ENCODE measurements at regions not wholly inside any gene's neighbourhood (a gene's known extent, or its start where the extent isn't known, plus 50 kb on each side); places are given as distances from the start of the nearest gene placed in this dataset.

- ChIA-PET CTCF (no interaction called here), POLR2A (ENCODE audit: unreplicated experiment) (no interaction called here)
- no peaks in the 10 kb centered on the region for H3K79me2 ChIP-seq (ENCODE audit: low read depth)
- no peak overlapping the region for H2AFZ ChIP-seq
- no peaks in the 10 kb centered on the region for H3F3A ChIP-seq (ENCODE audit: insufficient read depth, low read depth)
- no peaks in the 10 kb centered on the region; the same call in 1 of the 2 replicates for H3K9me2 ChIP-seq (ENCODE audit: insufficient read depth)
- no peaks in the 10 kb centered on the region for H4K20me1 ChIP-seq (ENCODE audit: insufficient read depth)
- H3K4me1 ChIP-seq (replicated peaks; ENCODE audit: insufficient read depth) = no peaks in the 10 kb centered on the region
- H3K36me3 ChIP-seq (ENCODE audit: low read depth) = no peaks in the 10 kb centered on the region
- DNase-seq = no peak
- no peaks in the 10 kb centered on the region for H3K9me3 ChIP-seq (ENCODE audit: insufficient read depth, low read depth)
- no TSS peak for BruUV-seq (replicated peaks)
- intact Hi-C loops (cut with micrococcal nuclease; ENCODE audit: unreplicated experiment) = no loop called here
- no peak for TF ChIP-seq CTCF (conservative IDR thresholded peaks at IDR 0.05)
- no peak for TF ChIP-seq EZH2 (IDR thresholded peaks at IDR 0.05; ENCODE audit: low read depth)
- no peak overlapping the region for H3K27ac ChIP-seq
- no peak overlapping the region for H3K4me2 ChIP-seq
- no peak overlapping the region for H3K4me3 ChIP-seq
- H3K27me3 ChIP-seq (ENCODE audit: insufficient read depth, low read depth) = no peaks in the 10 kb centered on the region
Measured at GRCh38 chr5:111655169-111655924, 101.6 kb downstream of the NREP start.

GRCh38 chr5:111653408-111653807 is 103.6 kb downstream of the NREP start:
- no peak for DNase-seq
- H3K27ac ChIP-seq = no peak overlapping the region
- ChIA-PET CTCF (no interaction called here), POLR2A (ENCODE audit: unreplicated experiment) (no interaction called here)
- BruUV-seq (replicated peaks) = no TSS peak
- H3K4me2 ChIP-seq = no peak overlapping the region
- no peaks in the 10 kb centered on the region for H3K27me3 ChIP-seq (ENCODE audit: insufficient read depth, low read depth)
- H3K79me2 ChIP-seq (ENCODE audit: low read depth) = no peaks in the 10 kb centered on the region
- H3K9me2 ChIP-seq (ENCODE audit: insufficient read depth) = no peaks in the 10 kb centered on the region; the same call in 1 of the 2 replicates
- H3K9me3 ChIP-seq (ENCODE audit: insufficient read depth, low read depth) = no peaks in the 10 kb centered on the region
- H3K4me3 ChIP-seq = no peak overlapping the region
- intact Hi-C loops (cut with micrococcal nuclease; ENCODE audit: unreplicated experiment) = no loop called here
- no peaks in the 10 kb centered on the region for H3F3A ChIP-seq (ENCODE audit: insufficient read depth, low read depth)
- no peaks in the 10 kb centered on the region for H4K20me1 ChIP-seq (ENCODE audit: insufficient read depth)
- no peaks in the 10 kb centered on the region for H3K4me1 ChIP-seq (replicated peaks; ENCODE audit: insufficient read depth)
- TF ChIP-seq CTCF (conservative IDR thresholded peaks at IDR 0.05) (no peak), EZH2 (IDR thresholded peaks at IDR 0.05; ENCODE audit: low read depth) (no peak)
- H2AFZ ChIP-seq = no peak overlapping the region
- H3K36me3 ChIP-seq (ENCODE audit: low read depth) = no peaks in the 10 kb centered on the region

- POLR2A ChIA-PET (ENCODE audit: unreplicated experiment) = no interaction called here
Measured at GRCh38 chr5:111649516-111649915, 107.5 kb downstream of the NREP start.

More at GRCh38 chr5:111649516-111649915, 107.5 kb downstream of the NREP start:
- H4K20me1 ChIP-seq (ENCODE audit: insufficient read depth) = no peaks in the 10 kb centered on the region
- H3K36me3 ChIP-seq (ENCODE audit: low read depth) = no peaks in the 10 kb centered on the region
- H3K9me3 ChIP-seq (ENCODE audit: insufficient read depth, low read depth) = no peaks in the 10 kb centered on the region
- no peaks in the 10 kb centered on the region for H3K27me3 ChIP-seq (ENCODE audit: insufficient read depth, low read depth)
- DNase-seq = no peak
- no peak overlapping the region for H3K27ac ChIP-seq
- TF ChIP-seq CTCF (conservative IDR thresholded peaks at IDR 0.05) (no peak), EZH2 (IDR thresholded peaks at IDR 0.05; ENCODE audit: low read depth) (no peak)
- no peak overlapping the region for H2AFZ ChIP-seq
- intact Hi-C loops (cut with micrococcal nuclease; ENCODE audit: unreplicated experiment) = loop anchor here (5.0 kb wide), 1 partner anchor 33 kb away; no protein-coding TSS in a partner anchor
- no peak overlapping the region for H3K4me3 ChIP-seq
- no TSS peak for BruUV-seq (replicated peaks)
- H3K4me1 ChIP-seq (replicated peaks; ENCODE audit: insufficient read depth) = no peaks in the 10 kb centered on the region
- no peak overlapping the region for H3K4me2 ChIP-seq
- CTCF ChIA-PET = no interaction called here
- no peaks in the 10 kb centered on the region for H3K9me2 ChIP-seq (ENCODE audit: insufficient read depth)
- H3K79me2 ChIP-seq (ENCODE audit: low read depth) = no peaks in the 10 kb centered on the region
- H3F3A ChIP-seq (ENCODE audit: insufficient read depth, low read depth) = no peaks in the 10 kb centered on the region
